GM21717 (cell line): ENCODE measurements at regions not wholly inside any gene's neighbourhood (a gene's known extent, or its start where the extent isn't known, plus 50 kb on each side); places are given as distances from the start of the nearest gene placed in this dataset.

Experiments used
- ATAC-seq: cut with Tn5 transposase; IDR thresholded peaks from one replicate; pipeline ENCODE4 v1.9.1; 2021; ENCODE audit warnings: mild to moderate bottlenecking, moderate library complexity; ENCODE audit not compliant: unreplicated experiment

DNA sequence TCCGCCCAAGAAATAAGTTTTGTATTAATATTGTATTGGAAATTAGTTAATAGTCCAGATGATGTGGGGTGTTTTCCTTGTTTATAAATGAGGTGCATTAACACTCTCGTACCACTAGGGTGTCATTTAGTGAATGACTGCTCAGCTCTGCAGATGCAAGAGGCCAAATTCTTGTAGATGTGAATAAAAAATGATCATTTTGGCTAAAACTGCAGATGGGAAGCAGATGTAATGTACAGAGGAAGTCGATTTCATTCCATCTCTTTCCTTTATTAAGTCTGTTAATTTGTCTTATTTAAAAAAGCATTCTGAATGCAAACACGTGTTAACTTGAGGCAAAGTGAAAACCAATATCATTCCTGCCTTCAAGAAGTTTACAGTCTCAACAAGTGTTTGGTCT is 108.1 kb downstream of the DHX15 start:
- no peak for ATAC-seq

GRCh38 chr4:24475756-24476155 is 108.6 kb downstream of the DHX15 start:
- ATAC-seq, result no peak

- ATAC-seq, result no peak
These were observed 111.0 kb downstream of the DHX15 start for GRCh38 chr4:24473309-24473721.

- ATAC-seq, result peak; percentile 54
These were observed 111.6 kb downstream of the DHX15 start for GRCh38 chr4:24472514-24473308.

GRCh38 chr4:24472161-24472510 is 112.2 kb downstream of the DHX15 start:
- no peak for ATAC-seq

DNA sequence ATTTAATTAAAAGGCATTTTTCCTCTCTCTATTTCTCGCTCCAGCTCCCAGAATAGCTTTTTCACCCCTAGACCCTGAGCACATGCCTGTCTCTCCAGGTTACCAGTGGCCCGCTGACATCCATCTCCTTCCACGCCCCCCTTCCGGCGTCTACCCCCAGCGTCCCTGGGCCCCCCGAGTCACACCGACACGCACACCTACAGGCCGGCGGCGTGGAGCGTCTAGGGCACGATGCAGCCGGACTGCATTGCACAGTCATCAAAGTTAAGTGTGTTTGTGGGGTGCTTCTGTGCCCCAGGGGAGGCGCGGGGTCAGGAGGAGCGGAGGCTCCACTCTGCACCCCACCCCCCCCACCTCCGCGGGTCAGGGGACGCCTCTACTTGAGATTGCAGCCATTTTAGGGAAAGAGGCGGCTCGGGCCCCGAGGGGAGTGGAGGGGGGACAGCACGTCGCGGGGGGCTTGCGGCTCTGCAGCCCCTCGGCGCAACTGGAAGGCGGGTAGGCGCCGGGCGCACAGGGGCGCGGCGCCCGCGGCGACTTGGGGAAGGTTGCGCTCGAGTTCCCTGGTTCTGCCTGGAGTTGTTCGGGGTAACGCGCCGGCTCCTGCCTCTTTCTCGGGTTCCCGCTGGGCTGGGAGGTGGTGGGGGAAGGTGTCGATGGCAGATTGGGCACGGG is 112.7 kb downstream of the DHX15 start:
- ATAC-seq, result no peak

GRCh38 chr4:24470666-24471485 is 113.5 kb downstream of the DHX15 start:
- ATAC-seq, result no peak

- no peak for ATAC-seq
These were observed 116.3 kb downstream of the DHX15 start for GRCh38 chr4:24468071-24468470.

GRCh38 chr4:24464566-24464965 is 119.8 kb downstream of the DHX15 start:
- no peak for ATAC-seq

- no peak for ATAC-seq
These were observed 127.9 kb downstream of the DHX15 start for GRCh38 chr4:24456431-24456830.

- no peak for ATAC-seq
These were observed 130.4 kb downstream of the DHX15 start for GRCh38 chr4:24453951-24454350.

- ATAC-seq, result no peak
These were observed 132.5 kb downstream of the DHX15 start for GRCh38 chr4:24451870-24452269.

- ATAC-seq, result no peak
These were observed 141.2 kb downstream of the DHX15 start for GRCh38 chr4:24443200-24443599.

DNA sequence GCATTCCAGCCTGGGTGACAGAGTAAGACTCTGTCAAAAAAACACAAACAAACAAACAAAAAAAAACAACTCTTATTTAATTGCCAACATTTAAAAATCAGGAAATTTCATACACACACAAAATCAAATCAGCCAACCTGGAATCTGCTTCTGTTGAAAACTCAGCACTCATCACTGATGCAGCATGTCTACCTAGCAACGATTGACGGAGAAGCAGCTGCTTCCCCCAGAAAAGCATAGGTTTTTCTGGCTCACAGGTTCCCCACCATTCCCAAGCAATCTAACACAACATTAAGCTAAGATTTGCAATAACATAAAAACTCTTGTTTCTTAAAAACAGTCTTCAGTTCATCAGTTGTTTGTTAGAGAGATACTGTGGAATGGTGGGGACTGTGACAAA is 143.6 kb downstream of the DHX15 start:
- no peak for ATAC-seq

DNA sequence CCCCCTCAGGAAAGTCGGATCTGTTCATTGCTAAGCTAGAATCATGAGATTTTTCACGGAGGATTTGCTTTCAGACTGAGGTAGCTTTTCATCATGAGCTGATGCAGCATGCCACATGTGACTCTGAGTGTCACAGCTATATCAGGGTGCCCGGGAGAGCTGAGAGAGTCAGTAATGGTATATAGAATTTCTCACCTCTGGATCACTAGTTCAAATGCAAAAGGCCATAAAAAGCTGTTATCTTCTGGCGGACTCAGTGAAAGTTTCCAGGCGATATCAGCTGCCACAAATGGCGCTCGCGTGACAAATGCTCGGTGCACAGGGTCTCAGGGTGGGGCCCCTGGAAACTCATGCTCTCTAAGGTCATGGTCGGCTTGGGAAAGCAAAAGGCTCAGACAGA is 150.1 kb downstream of the DHX15 start:
- no peak for ATAC-seq

DNA sequence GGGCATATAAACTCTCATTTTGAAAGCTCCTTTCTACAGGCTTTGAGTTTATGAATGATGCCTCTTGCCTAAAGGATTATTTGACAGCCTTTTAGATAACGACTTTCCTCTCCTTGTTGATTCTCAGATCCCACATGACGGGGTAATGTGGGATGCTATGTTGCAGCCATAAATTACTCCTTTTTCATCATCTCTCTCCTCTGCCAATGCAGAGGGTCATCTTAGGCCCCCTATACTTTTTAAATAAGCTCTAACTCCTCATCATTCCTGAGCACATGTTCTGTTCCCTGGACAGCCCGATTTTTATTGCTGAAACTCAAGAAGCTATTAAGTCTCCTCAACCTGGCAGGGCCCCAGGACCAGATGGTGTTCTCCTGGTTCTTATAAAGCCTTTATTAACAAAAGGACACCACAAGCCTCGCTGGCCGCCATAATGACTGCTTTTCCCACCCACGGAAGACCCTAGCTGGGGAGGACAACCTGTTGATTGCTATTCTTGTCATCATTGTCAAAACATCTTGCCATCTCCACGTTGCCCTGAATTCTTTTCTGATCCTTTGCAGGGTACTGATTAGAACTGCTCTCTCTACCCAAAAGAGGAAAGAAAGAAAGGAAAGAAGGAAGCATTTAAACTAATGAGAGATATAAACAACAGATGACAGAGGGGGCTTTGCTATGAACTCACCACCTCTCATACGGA is 150.7 kb downstream of the DHX15 start:
- ATAC-seq, result no peak

GRCh38 chr4:24428850-24429249 is 155.5 kb downstream of the DHX15 start:
- ATAC-seq, result no peak

DNA sequence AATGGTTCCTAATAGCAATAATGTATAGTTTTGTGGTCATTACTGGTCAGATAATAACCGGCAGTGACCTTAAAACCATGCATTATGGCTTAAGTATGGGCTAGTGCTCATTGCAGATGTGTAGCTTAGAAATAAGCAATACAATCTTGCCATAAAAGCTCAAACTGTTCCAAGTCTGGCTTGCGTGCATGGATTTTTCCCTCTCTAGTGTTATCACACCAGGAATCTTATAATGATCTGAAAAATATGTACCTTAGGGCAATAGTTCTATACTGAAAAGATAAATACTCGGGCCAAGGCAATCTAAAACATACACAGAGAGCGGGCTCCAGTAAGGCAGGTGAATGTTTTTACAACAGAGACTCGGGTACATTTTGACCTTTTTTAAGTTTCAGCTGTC is 157.8 kb downstream of the DHX15 start:
- ATAC-seq, result no peak

- no peak for ATAC-seq
These were observed 158.5 kb downstream of the DHX15 start for GRCh38 chr4:24425863-24426262.

- ATAC-seq, result no peak
These were observed 160.7 kb downstream of the DHX15 start for GRCh38 chr4:24423670-24424069.

DNA sequence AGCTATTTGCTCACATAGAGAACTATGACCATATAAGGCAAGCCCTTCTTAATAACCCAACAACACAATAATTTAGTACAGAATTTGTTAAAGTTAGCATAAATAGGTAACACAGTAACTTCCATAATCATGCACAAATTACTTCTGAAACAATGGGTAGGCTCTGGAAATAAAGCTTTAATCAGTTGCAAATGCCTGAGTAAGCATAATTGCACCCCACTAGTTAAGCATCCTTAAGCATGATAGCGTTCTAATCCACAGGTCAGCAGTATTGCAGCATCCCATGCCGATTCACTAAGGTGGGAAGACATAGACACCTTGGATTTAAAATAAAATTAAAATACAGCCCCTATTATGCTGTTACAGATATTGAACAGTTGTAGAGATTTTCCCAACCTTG is 161.7 kb downstream of the DHX15 start:
- no peak for ATAC-seq
